GM19239 (cell line): ENCODE measurements at regions not wholly inside any gene's neighbourhood (a gene's known extent, or its start where the extent isn't known, plus 50 kb on each side); places are given as distances from the start of the nearest gene placed in this dataset.
"Not testable (repeated sequence)": the region's sequence is repeated elsewhere in the genome, so short reads cannot be mapped to it uniquely, and the experiment has no call there.

Experiments used
- DNase-seq: peaks from one replicate; pipeline ENCODE4 v3.0.0; 2011; ENCODE audit warnings: low spot score; ENCODE audit not compliant: insufficient read length
- FAIRE-seq: peaks from 2 replicates; lab custom pipeline; 2011; peaks lifted over from hg19 to GRCh38; lab: Jason Lieb, UNC

- not testable (repeated sequence) for DNase-seq, FAIRE-seq
Observed at GRCh38 chr20:48127133-48127532, 341.9 kb upstream of the SULF2 start.

GRCh38 chr20:48126227-48126740 is 341.0 kb upstream of the SULF2 start:
- no peak for DNase-seq
- FAIRE-seq, result no peak

- FAIRE-seq (no peak), DNase-seq (no peak)
Observed at GRCh38 chr20:48124960-48125359, 339.7 kb upstream of the SULF2 start.

GRCh38 chr20:48124181-48124782 is 339.0 kb upstream of the SULF2 start:
- no peak for FAIRE-seq

GRCh38 chr20:48120120-48120519 is 334.8 kb upstream of the SULF2 start:
- no peak for DNase-seq
- FAIRE-seq, result no peak

More at GRCh38 chr20:48124181-48124782, 339.0 kb upstream of the SULF2 start:
- no peak for DNase-seq

- not testable (repeated sequence) for DNase-seq, FAIRE-seq
Observed at GRCh38 chr20:48119389-48119788, 334.1 kb upstream of the SULF2 start.

- FAIRE-seq, result no peak
- DNase-seq, result no peak
Observed at GRCh38 chr20:48115502-48115901, 330.2 kb upstream of the SULF2 start.

GRCh38 chr20:48107560-48107959 is 322.3 kb upstream of the SULF2 start:
- FAIRE-seq (no peak), DNase-seq (no peak)

GRCh38 chr20:48106428-48106827 is 321.1 kb upstream of the SULF2 start:
- FAIRE-seq, result no peak

GRCh38 chr20:48105526-48105925 is 320.2 kb upstream of the SULF2 start:
- DNase-seq (no peak), FAIRE-seq (no peak)

More at GRCh38 chr20:48106428-48106827, 321.1 kb upstream of the SULF2 start:
- DNase-seq, result no peak

- no peak for DNase-seq
- no peak for FAIRE-seq
Observed at GRCh38 chr20:48102931-48103660, 317.8 kb upstream of the SULF2 start.

- no peak for FAIRE-seq
- DNase-seq, result no peak
Observed at GRCh38 chr20:48102076-48102787, 317.0 kb upstream of the SULF2 start.

GRCh38 chr20:48100483-48100882 is 315.2 kb upstream of the SULF2 start:
- FAIRE-seq (no peak), DNase-seq (no peak)

GRCh38 chr20:48098866-48099265 is 313.6 kb upstream of the SULF2 start:
- FAIRE-seq, result no peak
- no peak for DNase-seq

GRCh38 chr20:48098099-48098498 is 312.8 kb upstream of the SULF2 start:
- no peak for FAIRE-seq
- DNase-seq, result no peak

- no peak for FAIRE-seq
- no peak for DNase-seq
Observed at GRCh38 chr20:48096957-48097890, 311.9 kb upstream of the SULF2 start.

- FAIRE-seq, result no peak
- DNase-seq, result no peak
Observed at GRCh38 chr20:48096212-48096875, 311.1 kb upstream of the SULF2 start.

- FAIRE-seq, result no peak
- no peak for DNase-seq
Observed at GRCh38 chr20:48094944-48095343, 309.7 kb upstream of the SULF2 start.

- FAIRE-seq, result no peak
- DNase-seq, result no peak
Observed at GRCh38 chr20:48094196-48094749, 309.0 kb upstream of the SULF2 start.
